ENCODE measurements at regions not wholly inside any gene's neighbourhood (a gene's known extent, or its start where the extent isn't known, plus 50 kb on each side); places are given as distances from the start of the nearest gene placed in this dataset.

- DNase-seq, result no peak
These were observed 191.0 kb upstream of the ZNF507 start for GRCh38 chr19:32154418-32154817.

- DNase-seq, result no peak
These were observed 180.9 kb upstream of the ZNF507 start for GRCh38 chr19:32164384-32164992.

- DNase-seq, result no peak
These were observed 180.3 kb upstream of the ZNF507 start for GRCh38 chr19:32165141-32165540.

GRCh38 chr19:32165750-32166149 lies 179.7 kb upstream of the ZNF507 start:
- DNase-seq, result no peak

GRCh38 chr19:32166238-32166637 lies 179.2 kb upstream of the ZNF507 start:
- no peak for DNase-seq

GRCh38 chr19:32168111-32168510 lies 177.3 kb upstream of the ZNF507 start:
- DNase-seq, result no peak

- DNase-seq, result no peak
These were observed 176.8 kb upstream of the ZNF507 start for GRCh38 chr19:32168606-32169005.

- no peak for DNase-seq
These were observed 173.7 kb upstream of the ZNF507 start for GRCh38 chr19:32171719-32172151.

- no peak for DNase-seq
These were observed 172.7 kb upstream of the ZNF507 start for GRCh38 chr19:32172566-32173160.

GRCh38 chr19:32173836-32174235 lies 171.6 kb upstream of the ZNF507 start:
- DNase-seq, result no peak

GRCh38 chr19:32174386-32175113 lies 170.9 kb upstream of the ZNF507 start:
- DNase-seq, result no peak

GRCh38 chr19:32176591-32176990 lies 168.8 kb upstream of the ZNF507 start:
- no peak for DNase-seq

- DNase-seq, result no peak
These were observed 167.7 kb upstream of the ZNF507 start for GRCh38 chr19:32177686-32178085.

- no peak for DNase-seq
These were observed 167.0 kb upstream of the ZNF507 start for GRCh38 chr19:32178401-32178800.

GRCh38 chr19:32178956-32179355 lies 166.5 kb upstream of the ZNF507 start:
- DNase-seq, result no peak

GRCh38 chr19:32181216-32181920 lies 164.0 kb upstream of the ZNF507 start:
- no peak for DNase-seq

GRCh38 chr19:32186542-32187330 lies 158.7 kb upstream of the ZNF507 start:
- DNase-seq, result no peak

- DNase-seq, result no peak
These were observed 156.5 kb upstream of the ZNF507 start for GRCh38 chr19:32188921-32189320.

- DNase-seq, result no peak
These were observed 155.3 kb upstream of the ZNF507 start for GRCh38 chr19:32189956-32190706.

- no peak for DNase-seq
These were observed 153.5 kb upstream of the ZNF507 start for GRCh38 chr19:32191921-32192320.

GRCh38 chr19:32195706-32196610 lies 149.5 kb upstream of the ZNF507 start:
- no peak for DNase-seq
